ENCODE measurements at regions not wholly inside any gene's neighbourhood (a gene's known extent, or its start where the extent isn't known, plus 50 kb on each side); places are given as distances from the start of the nearest gene placed in this dataset.

DNA sequence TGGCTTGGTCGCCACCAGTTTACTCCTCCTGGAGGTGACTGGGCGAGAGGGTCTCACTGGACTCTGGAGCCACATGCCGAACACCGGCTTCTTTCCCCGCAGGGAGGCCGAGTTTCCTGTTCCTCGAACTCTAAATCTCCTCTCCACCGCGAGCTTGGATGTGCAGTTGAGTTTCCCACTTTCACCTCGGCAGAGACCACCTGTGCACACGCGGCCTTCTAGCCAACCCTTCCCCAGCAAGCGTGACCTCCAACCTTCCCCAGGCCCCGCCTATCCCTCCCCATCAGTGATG is 380.1 kb downstream of the IRX2 start:
- no peak overlapping the region for H3K4me3 ChIP-seq (ENCODE audit: low read length)
- no peak overlapping the region for H3K27ac ChIP-seq (ENCODE audit: low read length)
- TF ChIP-seq, protein P1, sequence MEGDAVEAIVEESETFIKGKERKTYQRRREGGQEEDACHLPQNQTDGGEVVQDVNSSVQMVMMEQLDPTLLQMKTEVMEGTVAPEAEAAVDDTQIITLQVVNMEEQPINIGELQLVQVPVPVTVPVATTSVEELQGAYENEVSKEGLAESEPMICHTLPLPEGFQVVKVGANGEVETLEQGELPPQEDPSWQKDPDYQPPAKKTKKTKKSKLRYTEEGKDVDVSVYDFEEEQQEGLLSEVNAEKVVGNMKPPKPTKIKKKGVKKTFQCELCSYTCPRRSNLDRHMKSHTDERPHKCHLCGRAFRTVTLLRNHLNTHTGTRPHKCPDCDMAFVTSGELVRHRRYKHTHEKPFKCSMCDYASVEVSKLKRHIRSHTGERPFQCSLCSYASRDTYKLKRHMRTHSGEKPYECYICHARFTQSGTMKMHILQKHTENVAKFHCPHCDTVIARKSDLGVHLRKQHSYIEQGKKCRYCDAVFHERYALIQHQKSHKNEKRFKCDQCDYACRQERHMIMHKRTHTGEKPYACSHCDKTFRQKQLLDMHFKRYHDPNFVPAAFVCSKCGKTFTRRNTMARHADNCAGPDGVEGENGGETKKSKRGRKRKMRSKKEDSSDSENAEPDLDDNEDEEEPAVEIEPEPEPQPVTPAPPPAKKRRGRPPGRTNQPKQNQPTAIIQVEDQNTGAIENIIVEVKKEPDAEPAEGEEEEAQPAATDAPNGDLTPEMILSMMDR (conservative IDR thresholded peaks at IDR 0.05; ENCODE audit: low read depth, low read length) = no peak
- TF ChIP-seq EZH2 (IDR thresholded peaks at IDR 0.05; ENCODE audit: low read length, unreplicated experiment) (no peak), EZH2phosphoT487 (IDR thresholded peaks at IDR 0.05; ENCODE audit: borderline replicate concordance, low read length) (no peak)
- no peaks in the 10 kb centered on the region for H3K4me1 ChIP-seq (ENCODE audit: insufficient read depth, low read length)
- H3K4me2 ChIP-seq (ENCODE audit: low read length) = no peak overlapping the region
- H3K9me2 ChIP-seq (replicated peaks; ENCODE audit: low read length) = no peaks in the 10 kb centered on the region
- ATAC-seq (no peak), DNase-seq (no peak)
- H3K9me3 ChIP-seq (ENCODE audit: low read length) = peaks cover 5% of the 10 kb centered on the region; the same call in 1 of the 2 replicates
- BruUV-seq (replicated peaks) = no TSS peak
- ChIA-PET POLR2A (ENCODE audit: unreplicated experiment) (no interaction called here), CTCF (no interaction called here)
- no peaks in the 10 kb centered on the region for H3K36me3 ChIP-seq (ENCODE audit: low read depth, low read length)
- no peaks in the 10 kb centered on the region for H3K79me2 ChIP-seq (ENCODE audit: low read length)
- intact Hi-C loops (cut with micrococcal nuclease) = no loop called here
- H3K9ac ChIP-seq (ENCODE audit: low read length) = no peak overlapping the region
- no peak overlapping the region for H2AFZ ChIP-seq (ENCODE audit: low read length)
- no peaks in the 10 kb centered on the region for H4K20me1 ChIP-seq (ENCODE audit: low read length)
- no peaks in the 10 kb centered on the region for H3K27me3 ChIP-seq (ENCODE audit: low read length)
- no peaks in the 10 kb centered on the region for H3F3A ChIP-seq (ENCODE audit: low read length, unreplicated experiment)

DNA sequence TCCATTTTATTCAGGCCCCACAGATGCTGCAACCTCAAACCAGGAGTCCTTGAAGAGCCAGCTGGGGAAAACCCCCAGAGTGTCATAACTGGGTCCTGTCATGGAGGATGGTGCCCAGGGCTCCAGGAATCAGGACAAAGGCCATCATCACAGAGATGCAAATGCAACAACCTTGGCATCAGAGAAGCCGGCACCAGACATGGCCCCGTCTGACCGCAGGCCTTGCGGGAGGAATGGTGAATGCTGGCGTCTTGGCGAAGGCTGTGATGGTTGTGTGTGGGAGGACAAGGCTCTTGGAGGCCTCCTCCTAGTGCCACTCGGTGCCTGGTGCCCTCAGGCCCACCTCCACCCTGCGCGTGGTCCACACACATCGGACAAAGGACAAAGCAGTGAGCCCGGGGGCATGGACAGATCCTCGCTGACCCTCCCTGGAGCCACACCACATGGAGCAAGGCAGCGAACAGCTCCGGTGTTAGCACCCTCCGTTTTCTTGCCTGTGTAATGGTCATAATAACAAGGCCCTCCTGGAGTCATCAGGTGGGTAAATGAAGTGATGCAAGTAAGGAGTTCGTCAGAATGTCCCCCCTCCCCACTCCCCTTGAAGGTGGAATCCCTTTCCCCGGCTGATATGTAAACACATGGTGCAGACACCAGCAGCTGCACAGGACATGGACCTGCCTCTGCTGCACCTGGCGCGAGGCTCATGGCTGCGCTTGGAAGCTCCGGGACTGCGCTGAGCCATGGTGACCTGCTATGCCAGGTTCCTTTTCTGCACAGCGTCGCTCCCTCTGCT is 380.7 kb downstream of the IRX2 start:
- H3K9me2 ChIP-seq (replicated peaks; ENCODE audit: low read length) = no peaks in the 10 kb centered on the region
- intact Hi-C loops (cut with micrococcal nuclease) = no loop called here
- H3K9ac ChIP-seq (ENCODE audit: low read length) = no peak overlapping the region
- H3K9me3 ChIP-seq (ENCODE audit: low read length) = peaks cover 5% of the 10 kb centered on the region; the same call in 1 of the 2 replicates
- no peak overlapping the region for H3K27ac ChIP-seq (ENCODE audit: low read length)
- POLR2A ChIA-PET (ENCODE audit: unreplicated experiment) = no interaction called here
- no peaks in the 10 kb centered on the region for H3K36me3 ChIP-seq (ENCODE audit: low read depth, low read length)
- H3K79me2 ChIP-seq (ENCODE audit: low read length) = no peaks in the 10 kb centered on the region
- H3K4me2 ChIP-seq (ENCODE audit: low read length) = no peak overlapping the region
- H3F3A ChIP-seq (ENCODE audit: low read length, unreplicated experiment) = no peaks in the 10 kb centered on the region
- no peak overlapping the region for H3K4me3 ChIP-seq (ENCODE audit: low read length)
- CTCF ChIA-PET = no interaction called here
- DNase-seq (no peak), ATAC-seq (no peak)
- no peaks in the 10 kb centered on the region for H3K27me3 ChIP-seq (ENCODE audit: low read length)
- TF ChIP-seq EZH2phosphoT487 (IDR thresholded peaks at IDR 0.05; ENCODE audit: borderline replicate concordance, low read length) = no peak
- TF ChIP-seq, protein P1 (conservative IDR thresholded peaks at IDR 0.05; ENCODE audit: low read depth, low read length) = no peak
- TF ChIP-seq EZH2 (IDR thresholded peaks at IDR 0.05; ENCODE audit: low read length, unreplicated experiment) = no peak
- no TSS peak for BruUV-seq (replicated peaks)
- H4K20me1 ChIP-seq (ENCODE audit: low read length) = no peaks in the 10 kb centered on the region
- no peak overlapping the region for H2AFZ ChIP-seq (ENCODE audit: low read length)
- no peaks in the 10 kb centered on the region for H3K4me1 ChIP-seq (ENCODE audit: insufficient read depth, low read length)

- no peaks in the 10 kb centered on the region for H3F3A ChIP-seq (ENCODE audit: low read length, unreplicated experiment)
- H3K4me2 ChIP-seq (ENCODE audit: low read length) = no peak overlapping the region
- H3K4me1 ChIP-seq (ENCODE audit: insufficient read depth, low read length) = no peaks in the 10 kb centered on the region
- ATAC-seq (no peak), DNase-seq (no peak)
- H4K20me1 ChIP-seq (ENCODE audit: low read length) = no peaks in the 10 kb centered on the region
- no peaks in the 10 kb centered on the region for H3K27me3 ChIP-seq (ENCODE audit: low read length)
- no peaks in the 10 kb centered on the region for H3K79me2 ChIP-seq (ENCODE audit: low read length)
- no peak overlapping the region for H2AFZ ChIP-seq (ENCODE audit: low read length)
- no peak overlapping the region for H3K27ac ChIP-seq (ENCODE audit: low read length)
- BruUV-seq (replicated peaks) = no TSS peak
- no peak overlapping the region for H3K9ac ChIP-seq (ENCODE audit: low read length)
- no peaks in the 10 kb centered on the region for H3K36me3 ChIP-seq (ENCODE audit: low read depth, low read length)
- H3K9me2 ChIP-seq (replicated peaks; ENCODE audit: low read length) = no peaks in the 10 kb centered on the region
- POLR2A ChIA-PET (ENCODE audit: unreplicated experiment) = no interaction called here
- TF ChIP-seq EZH2 (IDR thresholded peaks at IDR 0.05; ENCODE audit: low read length, unreplicated experiment) (no peak), EZH2phosphoT487 (IDR thresholded peaks at IDR 0.05; ENCODE audit: borderline replicate concordance, low read length) (no peak)
- TF ChIP-seq, protein P1 (conservative IDR thresholded peaks at IDR 0.05; ENCODE audit: low read depth, low read length) = no peak
- CTCF ChIA-PET = no interaction called here
- H3K4me3 ChIP-seq (ENCODE audit: low read length) = no peak overlapping the region
- H3K9me3 ChIP-seq (ENCODE audit: low read length) = peaks cover 13% of the 10 kb centered on the region
- intact Hi-C loops (cut with micrococcal nuclease) = no loop called here
Observed at GRCh38 chr5:2369178-2369577, 382.3 kb downstream of the IRX2 start.
